ENCODE measurements at regions not wholly inside any gene's neighbourhood (a gene's known extent, or its start where the extent isn't known, plus 50 kb on each side); places are given as distances from the start of the nearest gene placed in this dataset.

GRCh38 chr17:71383091-71383490 lies 737.7 kb upstream of the SOX9 start:
- no peak for TF ChIP-seq SIN3A (conservative IDR thresholded peaks at IDR 0.05 in 1 of 2, IDR thresholded peaks at IDR 0.05 in 1 of 2; ENCODE audit: low read depth in 1 of 2, low read length in 2 of 2)
- no peak for TF ChIP-seq RBBP5 (IDR thresholded peaks at IDR 0.05; ENCODE audit: borderline replicate concordance, low read depth, low read length)
- TF ChIP-seq NRF1 (IDR thresholded peaks at IDR 0.05; ENCODE audit: low read depth, low read length) = no peak
- TF ChIP-seq RFX5 (IDR thresholded peaks at IDR 0.05; ENCODE audit: borderline replicate concordance, low read depth, low read length) = no peak
- no peak for TF ChIP-seq BRCA1 (IDR thresholded peaks at IDR 0.05; ENCODE audit: low read depth, low read length)
- CTCF ChIA-PET (ENCODE audit: partially characterized antibody) = no interaction called here

More at GRCh38 chr17:71383091-71383490, 737.7 kb upstream of the SOX9 start:
- 96% methylated on average over 2 of the region's 2 CpGs; no CpG with 5 or more reads in 1 of the 2 experiments for WGBS, 2 experiments (ENCODE audit: extremely low coverage in 1 of 2, insufficient coverage in 1 of 2, insufficient read length in 1 of 2, insufficient replicate concordance in 2 of 2, low coverage in 1 of 2, low lambda C conversion rate in 2 of 2, missing lambda C conversion rate in 1 of 2)
- H3K4me1 ChIP-seq (replicated peaks in 1 of 4; ENCODE audit: control insufficient read depth in 3 of 4, insufficient read depth in 4 of 4, low read length in 3 of 4) = no peaks in the 10 kb centered on the region
- no peak overlapping the region for H3K27ac ChIP-seq (ENCODE audit: low read depth, low read length)
- H4K91ac ChIP-seq (replicated peaks; ENCODE audit: insufficient read length, low read length) = no peak overlapping the region
- H3K9ac ChIP-seq (replicated peaks in 1 of 4; ENCODE audit: extremely low read depth in 1 of 4, low read depth in 3 of 4, low read length in 3 of 4) = no peak overlapping the region
- no peak overlapping the region for H4K8ac ChIP-seq (ENCODE audit: extremely low read depth, insufficient read depth, low read length)
- H2BK120ac ChIP-seq (replicated peaks; ENCODE audit: low read depth, low read length) = no peak overlapping the region
- H2AK5ac ChIP-seq (ENCODE audit: low read depth, low read length) = no peak overlapping the region
- H3K27me3 ChIP-seq (replicated peaks in 1 of 4; ENCODE audit: control insufficient read depth in 3 of 4, extremely low read depth in 1 of 4, insufficient read depth in 3 of 4, low read length in 3 of 4) = no peaks in the 10 kb centered on the region
- no peak overlapping the region for H2BK20ac ChIP-seq (ENCODE audit: low read length)
- DNase-seq (ENCODE audit: low read depth in 1 of 2, low spot score in 2 of 2) (no peak), FAIRE-seq (no peak)
- H3K4ac ChIP-seq (replicated peaks; ENCODE audit: insufficient read length, low read depth, low read length) = no peak overlapping the region
- no peak overlapping the region for H4K5ac ChIP-seq (ENCODE audit: insufficient read length, low read depth, low read length)
- no peaks in the 10 kb centered on the region for H3K23me2 ChIP-seq (ENCODE audit: low read depth, low read length)
- no peak overlapping the region for H2AFZ ChIP-seq (ENCODE audit: low read length)
- no peak overlapping the region for H3K14ac ChIP-seq (ENCODE audit: insufficient read length)
- H3K56ac ChIP-seq (replicated peaks; ENCODE audit: insufficient read length, low read depth, low read length) = no peak overlapping the region
- no peaks in the 10 kb centered on the region for H3K79me2 ChIP-seq (ENCODE audit: control insufficient read depth in 1 of 2, insufficient read depth in 2 of 2, low read length in 2 of 2)
- H2BK5ac ChIP-seq (ENCODE audit: low read depth, low read length) = no peak overlapping the region
- no peak overlapping the region for H2BK15ac ChIP-seq (ENCODE audit: low read length)
- no peak overlapping the region for H2BK12ac ChIP-seq (ENCODE audit: low read depth, low read length)
- no peaks in the 10 kb centered on the region for H3K79me1 ChIP-seq (ENCODE audit: low read depth, low read length)
- H3K4me3 ChIP-seq (ENCODE audit: extremely low read depth in 1 of 4, insufficient read depth in 2 of 4, low read depth in 3 of 4, low read length in 4 of 4) = no peak overlapping the region
- H3K9me3 ChIP-seq (ENCODE audit: insufficient read depth in 2 of 2, low read depth in 1 of 2, low read length in 1 of 2) = peaks cover 2 to 8% of the 10 kb centered on the region in 2 experiments; a peak in 1 of 4 replicates
- H3K23ac ChIP-seq (ENCODE audit: insufficient read length) = no peak overlapping the region
- no peak overlapping the region for H3K4me2 ChIP-seq (ENCODE audit: insufficient read depth in 1 of 2, low read depth in 2 of 2, low read length in 2 of 2)
- H4K20me1 ChIP-seq (replicated peaks in 1 of 2; ENCODE audit: control insufficient read depth in 1 of 2, insufficient read depth in 2 of 2, low read length in 2 of 2) = no peaks in the 10 kb centered on the region
- no peaks in the 10 kb centered on the region for H3K36me3 ChIP-seq (ENCODE audit: control insufficient read depth in 2 of 4, insufficient read depth in 4 of 4, low read length in 3 of 4)
- POLR2A ChIA-PET (ENCODE audit: partially characterized antibody) = no interaction called here
- no peak overlapping the region for H3K18ac ChIP-seq (ENCODE audit: extremely low read depth, low read length)
